IgD-negative memory B cell (primary cell): ENCODE measurements at regions not wholly inside any gene's neighbourhood (a gene's known extent, or its start where the extent isn't known, plus 50 kb on each side); places are given as distances from the start of the nearest gene placed in this dataset.

Source experiments
- H3K27ac Mint-ChIP-seq, 3 donors: one replicate each; pipeline ENCODE4 v1.8.0; 2020 to 2022; ENCODE audit warnings: mild to moderate bottlenecking in 3 of 3, mixed read lengths in 3 of 3, moderate library complexity in 1 of 3
- H3K27me3 Mint-ChIP-seq: one replicate; pipeline ENCODE4 v1.8.0; 2021; ENCODE audit warnings: mixed read lengths
- H3K36me3 Mint-ChIP-seq: one replicate; pipeline ENCODE4 v1.8.0; 2020; ENCODE audit warnings: mild to moderate bottlenecking, mixed read lengths
- H3K4me1 Mint-ChIP-seq, 3 donors: one replicate each; pipeline ENCODE4 v1.8.0; 2020 to 2022; ENCODE audit warnings: mixed read lengths in 3 of 3, mild to moderate bottlenecking in 1 of 3
- H3K4me3 Mint-ChIP-seq, 4 donors: one replicate each; pipeline ENCODE4 v1.8.0; 2020 to 2022; ENCODE audit warnings: mild to moderate bottlenecking in 4 of 4, mixed read lengths in 4 of 4, moderate library complexity in 3 of 4
- H3K9me3 Mint-ChIP-seq, 3 donors: one replicate each; pipeline ENCODE4 v1.8.0; 2020 to 2021; ENCODE audit warnings: mixed read lengths in 3 of 3, mild to moderate bottlenecking in 1 of 3

- Mint-ChIP-seq H3K4me1 (peaks cover 1 to 3% (median 2%) of the 10 kb centered on the region in 3 donors), H3K9me3 (no peaks in the 10 kb centered on the region), H3K27me3 (peaks cover 5% of the 10 kb centered on the region), H3K36me3 (no peaks in the 10 kb centered on the region), H3K4me3 (peak overlapping the region in 1 of 4 donors; percentile 17), H3K27ac (peak overlapping the region in 1 of 3 donors; percentile 23)
Measured at GRCh38 chr13:26980099-26981031, 191.2 kb downstream of the USP12 start.

GRCh38 chr13:26979334-26979733 is 192.3 kb downstream of the USP12 start:
- peaks cover 5% of the 10 kb centered on the region for H3K27me3 Mint-ChIP-seq
- no peaks in the 10 kb centered on the region for H3K36me3 Mint-ChIP-seq
- no peaks in the 10 kb centered on the region for H3K4me1 Mint-ChIP-seq
- H3K9me3 Mint-ChIP-seq, result no peaks in the 10 kb centered on the region
- H3K4me3 Mint-ChIP-seq, result no peak overlapping the region
- no peak overlapping the region for H3K27ac Mint-ChIP-seq

- H3K4me3 Mint-ChIP-seq, result no peak overlapping the region
- H3K36me3 Mint-ChIP-seq, result no peaks in the 10 kb centered on the region
- no peaks in the 10 kb centered on the region for H3K9me3 Mint-ChIP-seq
- peak overlapping the region in 1 of 3 donors; percentile 50 for H3K27ac Mint-ChIP-seq
- H3K4me1 Mint-ChIP-seq, result no peaks in the 10 kb centered on the region
- H3K27me3 Mint-ChIP-seq, result peaks cover 5% of the 10 kb centered on the region
Measured at GRCh38 chr13:26978081-26978860, 193.3 kb downstream of the USP12 start.

- Mint-ChIP-seq H3K4me1 (no peaks in the 10 kb centered on the region), H3K9me3 (no peaks in the 10 kb centered on the region)
Measured at GRCh38 chr13:26977541-26977940, 194.1 kb downstream of the USP12 start.

GRCh38 chr13:26976313-26976712 is 195.3 kb downstream of the USP12 start:
- Mint-ChIP-seq H3K4me1 (peaks cover 0 to 5% (median 4%) of the 10 kb centered on the region in 3 donors), H3K36me3 (no peaks in the 10 kb centered on the region), H3K9me3 (no peaks in the 10 kb centered on the region), H3K4me3 (no peak overlapping the region), H3K27ac (no peak overlapping the region), H3K27me3 (peaks cover 5% of the 10 kb centered on the region)

More at GRCh38 chr13:26977541-26977940, 194.1 kb downstream of the USP12 start:
- H3K36me3 Mint-ChIP-seq, result no peaks in the 10 kb centered on the region
- H3K27me3 Mint-ChIP-seq, result peaks cover 5% of the 10 kb centered on the region
- H3K4me3 Mint-ChIP-seq, result no peak overlapping the region
- no peak overlapping the region for H3K27ac Mint-ChIP-seq

- Mint-ChIP-seq H3K36me3 (no peaks in the 10 kb centered on the region), H3K4me3 (no peak overlapping the region), H3K27ac (peak overlapping the region in 1 of 3 donors; percentile 35), H3K4me1 (peaks cover 0 to 5% (median 4%) of the 10 kb centered on the region in 3 donors), H3K27me3 (peaks cover 4% of the 10 kb centered on the region), H3K9me3 (no peaks in the 10 kb centered on the region)
Measured at GRCh38 chr13:26973946-26974345, 197.7 kb downstream of the USP12 start.

- H3K27me3 Mint-ChIP-seq, result peaks cover 1% of the 10 kb centered on the region
- no peaks in the 10 kb centered on the region for H3K36me3 Mint-ChIP-seq
- peak overlapping the region in 1 of 3 donors; percentile 68 for H3K27ac Mint-ChIP-seq
- H3K9me3 Mint-ChIP-seq, result no peaks in the 10 kb centered on the region
- H3K4me1 Mint-ChIP-seq, result peaks cover 0 to 5% (median 4%) of the 10 kb centered on the region in 3 donors
- H3K4me3 Mint-ChIP-seq, result no peak overlapping the region
Measured at GRCh38 chr13:26973295-26973694, 198.3 kb downstream of the USP12 start.

GRCh38 chr13:26971990-26972887 is 199.4 kb downstream of the USP12 start:
- Mint-ChIP-seq H3K9me3 (no peaks in the 10 kb centered on the region), H3K4me3 (peak overlapping the region in 1 of 4 donors; percentile 70), H3K4me1 (peaks cover 0 to 5% (median 4%) of the 10 kb centered on the region in 3 donors), H3K36me3 (no peaks in the 10 kb centered on the region), H3K27me3 (peaks cover 1% of the 10 kb centered on the region), H3K27ac (peak overlapping the region in 2 of 3 donors; percentile 33 to 86)

- H3K27me3 Mint-ChIP-seq, result peaks cover 3% of the 10 kb centered on the region
- H3K27ac Mint-ChIP-seq, result peak overlapping the region in 1 of 3 donors; percentile 43
- H3K4me3 Mint-ChIP-seq, result no peak overlapping the region
- no peaks in the 10 kb centered on the region for H3K9me3 Mint-ChIP-seq
- peaks cover 0 to 7% (median 7%) of the 10 kb centered on the region in 3 donors for H3K4me1 Mint-ChIP-seq
- no peaks in the 10 kb centered on the region for H3K36me3 Mint-ChIP-seq
Measured at GRCh38 chr13:26968431-26969341, 202.9 kb downstream of the USP12 start.

GRCh38 chr13:26967119-26968038 is 204.2 kb downstream of the USP12 start:
- Mint-ChIP-seq H3K27ac (peak overlapping the region in 1 of 3 donors; percentile 39), H3K36me3 (no peaks in the 10 kb centered on the region), H3K4me1 (peaks cover 0 to 7% (median 7%) of the 10 kb centered on the region in 3 donors), H3K27me3 (peaks cover 1% of the 10 kb centered on the region), H3K9me3 (no peaks in the 10 kb centered on the region), H3K4me3 (no peak overlapping the region)

- Mint-ChIP-seq H3K9me3 (no peaks in the 10 kb centered on the region), H3K27me3 (peaks cover 3% of the 10 kb centered on the region), H3K4me1 (peaks cover 0 to 3% (median 2%) of the 10 kb centered on the region in 3 donors), H3K4me3 (no peak overlapping the region), H3K36me3 (no peaks in the 10 kb centered on the region), H3K27ac (peak overlapping the region in 1 of 3 donors; percentile 39)
Measured at GRCh38 chr13:26966701-26967080, 204.9 kb downstream of the USP12 start.

GRCh38 chr13:26965952-26966700 is 205.5 kb downstream of the USP12 start:
- Mint-ChIP-seq H3K27ac (no peak overlapping the region), H3K4me1 (peaks cover 0 to 3% (median 2%) of the 10 kb centered on the region in 3 donors), H3K36me3 (no peaks in the 10 kb centered on the region), H3K4me3 (no peak overlapping the region), H3K27me3 (peaks cover 4% of the 10 kb centered on the region), H3K9me3 (no peaks in the 10 kb centered on the region)
